COLO668 (cell line): ENCODE measurements at regions not wholly inside any gene's neighbourhood (a gene's known extent, or its start where the extent isn't known, plus 50 kb on each side); places are given as distances from the start of the nearest gene placed in this dataset.
"Not testable (repeated sequence)": the region's sequence is repeated elsewhere in the genome, so short reads cannot be mapped to it uniquely, and the experiment has no call there.

Experiments used
- DNase-seq: peaks from one replicate; lab custom pipeline; 2025; ENCODE audit not compliant: unreplicated experiment; lab: John Stamatoyannopoulos, UW

DNA sequence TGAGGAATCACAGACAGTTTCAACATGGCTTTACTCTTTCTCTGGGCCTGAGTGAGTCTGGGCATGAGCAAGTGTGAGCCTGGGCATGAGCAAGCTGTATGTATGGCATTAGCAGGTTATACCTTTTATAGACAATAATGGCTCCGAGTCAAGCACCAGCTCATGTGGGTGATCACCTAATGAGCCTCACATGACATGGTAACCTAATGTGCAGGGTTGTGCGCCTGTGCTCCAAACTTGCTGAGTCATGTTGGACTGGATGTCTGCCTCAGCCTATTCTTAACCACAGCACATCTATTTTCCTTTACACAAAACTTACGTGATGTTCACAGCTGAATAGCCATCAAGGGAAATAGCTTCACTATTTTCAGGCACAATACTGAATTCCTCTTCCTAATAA is 236.2 kb upstream of the NRIP1 start:
- no peak for DNase-seq

GRCh38 chr21:15301736-15302135 is 236.9 kb upstream of the NRIP1 start:
- DNase-seq, result no peak

DNA sequence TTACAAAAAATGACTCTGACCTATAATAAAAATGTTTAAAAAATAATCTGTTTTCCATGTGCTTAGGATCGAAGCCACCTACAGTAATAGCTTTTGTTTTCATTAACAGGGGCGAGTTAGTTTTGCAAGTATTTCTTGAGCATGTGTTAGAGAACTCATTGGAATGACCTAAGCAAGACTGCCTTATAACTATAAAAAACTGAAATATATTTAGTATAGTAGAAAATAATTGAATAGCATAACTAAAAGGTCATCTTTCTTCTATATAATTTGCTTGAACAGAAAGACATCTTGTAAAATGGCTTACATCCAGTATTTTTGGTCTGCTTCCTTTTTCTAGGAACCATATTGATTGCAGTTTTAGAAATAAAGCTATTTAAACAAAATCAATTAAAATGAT is 241.5 kb upstream of the NRIP1 start:
- DNase-seq, result no peak

GRCh38 chr21:15308333-15308732 is 243.5 kb upstream of the NRIP1 start:
- DNase-seq, result no peak

DNA sequence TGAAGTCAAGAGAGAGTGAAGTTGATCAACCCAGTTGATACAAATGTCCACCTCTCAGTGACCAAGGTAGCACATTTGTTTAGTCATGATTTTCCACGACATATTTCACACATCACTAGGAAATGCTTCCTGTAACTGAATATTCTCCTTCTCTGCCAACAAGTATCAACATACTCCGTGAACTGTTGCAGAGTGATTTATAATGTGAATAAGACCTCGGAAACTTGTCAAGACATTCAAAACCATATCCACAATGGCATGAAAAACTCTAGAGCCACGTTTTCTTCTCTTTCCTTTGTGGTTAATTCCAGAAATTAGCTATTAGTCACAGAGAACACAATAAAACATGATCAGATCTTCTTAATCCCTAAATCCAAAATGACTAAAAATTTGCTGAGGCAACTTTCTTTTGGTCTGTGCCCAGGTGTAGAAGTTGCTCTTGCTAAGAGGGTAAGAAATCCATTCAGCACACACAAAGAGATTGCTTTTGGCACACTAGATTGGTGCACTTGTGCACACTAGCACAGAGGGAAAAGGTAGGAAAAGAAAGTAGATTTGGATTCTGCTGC is 244.3 kb upstream of the NRIP1 start:
- no peak for DNase-seq

- DNase-seq, result no peak
Observed at GRCh38 chr21:15309721-15310120, 244.9 kb upstream of the NRIP1 start.

DNA sequence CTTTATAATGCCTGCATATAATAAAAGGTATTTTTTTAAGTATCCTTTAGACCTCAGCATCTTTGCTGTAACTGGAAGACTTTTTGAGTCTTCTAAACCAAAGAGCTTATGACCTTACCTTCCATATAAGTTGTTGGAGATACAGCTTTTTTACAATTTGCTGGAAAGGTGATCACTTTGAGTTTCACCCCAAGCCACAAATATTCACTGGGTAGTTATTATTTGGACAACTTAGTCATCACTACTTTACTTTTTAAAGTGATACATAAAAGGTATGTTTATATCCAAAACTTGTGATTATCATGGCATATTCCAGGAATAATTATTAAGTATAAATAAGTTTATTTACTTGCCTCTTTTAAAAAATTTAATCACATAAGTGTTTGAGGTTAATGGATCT is 246.7 kb upstream of the NRIP1 start:
- DNase-seq, result no peak

- not testable (repeated sequence) for DNase-seq
Observed at GRCh38 chr21:15317034-15317433, 252.2 kb upstream of the NRIP1 start.

DNA sequence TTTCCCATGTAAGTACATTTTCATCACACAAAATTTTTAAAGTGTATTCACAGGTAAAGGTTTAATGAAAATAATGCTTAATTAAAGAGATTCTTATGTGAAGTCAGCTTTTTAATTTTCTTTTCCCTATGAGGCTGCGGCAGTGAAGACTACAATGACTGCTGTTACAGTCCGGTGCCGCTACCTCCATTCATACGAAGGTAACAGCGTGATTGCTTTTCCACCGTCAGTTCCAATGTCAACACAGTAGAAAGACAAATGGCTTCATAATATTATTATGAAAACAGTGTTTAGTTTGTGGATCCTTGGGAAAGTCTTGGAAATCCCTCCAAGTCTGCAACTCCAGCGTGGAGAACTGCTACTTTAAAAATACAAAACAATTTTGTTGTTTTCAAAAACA is 254.9 kb upstream of the NRIP1 start:
- DNase-seq, result no peak

GRCh38 chr21:15324542-15324941 is 259.7 kb upstream of the NRIP1 start:
- DNase-seq, result no peak

DNA sequence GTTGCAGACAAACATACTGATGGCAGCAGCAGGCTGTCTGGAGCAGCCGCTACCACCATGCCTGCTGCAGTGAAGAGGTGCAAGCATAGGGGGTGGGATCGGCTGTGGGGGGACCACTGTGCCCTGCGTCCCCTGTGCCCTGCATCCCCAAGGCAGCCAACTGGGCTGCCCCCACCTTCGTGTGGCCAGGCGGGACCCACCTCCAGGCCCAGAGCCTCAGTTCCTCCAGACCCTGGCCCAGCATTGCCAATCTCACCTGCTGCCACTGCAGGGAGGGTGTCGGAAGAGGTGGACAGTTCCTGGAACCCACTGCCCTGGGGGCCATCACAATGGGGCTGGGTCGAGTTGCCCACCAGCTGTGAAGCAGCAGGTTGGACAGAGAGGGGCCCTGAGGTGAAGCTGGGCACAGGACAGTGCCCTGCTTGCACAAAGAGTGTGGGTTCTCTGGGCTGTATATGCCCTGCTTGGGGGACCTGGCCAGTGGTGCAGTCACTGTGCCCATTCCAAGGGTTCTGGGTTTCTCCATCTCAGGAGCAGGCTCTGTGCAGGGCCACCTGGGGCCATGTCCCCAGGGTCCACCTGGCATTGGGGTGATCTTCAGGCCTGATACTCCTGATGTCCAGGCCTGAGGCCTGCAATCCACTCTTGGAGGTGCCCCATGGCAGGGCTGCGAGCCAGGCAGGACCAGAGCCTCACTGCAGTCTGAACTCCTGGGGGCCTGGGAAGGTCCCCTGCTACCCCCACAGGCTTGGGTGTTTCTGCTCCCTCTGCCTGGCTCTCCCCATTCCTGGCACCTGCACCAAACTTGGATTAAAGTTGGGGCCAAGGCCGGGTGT is 261.4 kb upstream of the NRIP1 start:
- DNase-seq, result no peak

GRCh38 chr21:15327637-15328265 is 263.0 kb upstream of the NRIP1 start:
- DNase-seq, result no peak

- DNase-seq, result no peak
Observed at GRCh38 chr21:15329191-15329590, 264.4 kb upstream of the NRIP1 start.

DNA sequence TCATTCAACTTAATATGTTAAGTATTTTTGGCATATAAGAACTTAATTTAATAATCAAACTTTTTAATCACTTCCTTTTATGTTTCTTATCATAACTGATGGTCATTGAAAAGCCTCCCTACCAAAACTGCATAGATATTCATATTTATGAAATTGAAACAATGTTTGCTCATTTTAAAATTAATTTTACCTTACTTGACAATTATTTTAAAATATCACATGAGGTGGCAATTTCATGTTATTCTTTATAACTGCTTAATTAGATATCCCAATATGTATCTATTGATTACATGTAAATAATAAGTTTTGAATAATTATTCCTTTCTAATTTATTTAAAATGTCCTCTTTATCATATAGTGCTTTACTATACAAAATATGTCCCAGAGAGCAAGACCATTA is 266.1 kb upstream of the NRIP1 start:
- DNase-seq, result no peak

DNA sequence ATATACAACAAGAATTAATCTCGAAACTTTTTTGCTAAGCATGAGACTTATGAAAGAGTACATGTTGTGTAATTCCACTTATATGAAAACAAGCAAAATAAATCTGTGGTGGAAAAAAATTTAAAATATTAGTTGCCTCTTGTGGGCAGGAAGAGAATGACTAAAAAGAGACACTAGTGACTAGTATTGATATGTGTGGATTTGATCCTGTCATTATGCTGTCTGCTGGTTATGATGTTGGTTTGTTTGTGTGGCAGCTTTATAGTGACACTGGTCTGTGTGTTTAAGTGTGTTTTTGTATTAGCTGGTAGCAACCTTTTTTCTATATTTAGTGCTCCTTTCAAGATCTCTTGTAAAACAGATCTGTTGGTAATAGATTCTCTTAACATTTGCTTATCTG is 267.8 kb upstream of the NRIP1 start:
- DNase-seq, result no peak

DNA sequence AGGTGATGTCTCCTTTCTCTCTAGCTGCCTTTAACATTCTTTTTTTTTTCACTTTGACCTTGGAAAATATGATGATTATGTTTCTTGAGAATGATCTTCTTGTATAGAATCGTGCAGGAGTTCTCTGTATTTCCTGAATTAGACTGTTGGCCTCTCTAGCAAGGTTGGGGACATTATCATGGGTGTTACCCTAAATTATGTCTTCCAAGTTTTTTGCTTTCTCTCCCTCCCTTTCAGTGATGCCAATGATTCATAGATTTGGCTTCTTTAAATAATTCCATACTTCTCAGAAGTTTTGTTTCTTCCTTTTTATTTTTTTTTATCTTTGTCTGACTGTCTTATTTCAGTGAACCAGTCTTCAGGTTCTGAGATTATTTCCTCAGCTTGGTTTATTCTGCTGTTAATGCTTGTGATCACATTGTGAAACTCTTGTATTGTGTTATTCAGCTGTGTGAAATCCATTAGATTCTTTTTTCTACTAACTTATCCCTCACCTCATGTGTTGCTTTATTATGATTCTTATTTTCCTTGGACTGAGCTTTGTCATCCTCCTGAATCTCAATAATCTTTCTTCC is 268.4 kb upstream of the NRIP1 start:
- DNase-seq, result no peak

DNA sequence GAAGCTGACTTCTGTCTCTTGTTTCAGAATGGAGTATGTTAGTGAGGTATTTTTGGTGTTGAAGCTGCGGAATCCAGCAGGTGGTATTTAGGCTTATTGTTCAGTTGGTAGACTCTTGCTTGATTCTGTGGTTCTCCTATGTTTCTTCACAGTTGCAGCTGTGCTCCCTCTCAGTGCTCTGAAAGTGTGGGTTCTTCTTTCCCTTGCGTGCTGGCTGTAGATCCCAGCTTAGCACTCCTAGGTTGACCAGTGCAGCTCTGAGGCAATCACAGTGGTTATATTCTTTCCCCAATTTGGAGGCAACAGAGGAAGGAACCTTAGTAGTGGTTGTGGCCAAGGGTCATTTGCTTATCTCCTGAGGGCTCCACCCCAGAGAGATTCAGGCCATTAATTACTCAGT is 269.2 kb upstream of the NRIP1 start:
- DNase-seq, result no peak

GRCh38 chr21:15343066-15343465 is 278.3 kb upstream of the NRIP1 start:
- no peak for DNase-seq

GRCh38 chr21:15352009-15352408 is 287.2 kb upstream of the NRIP1 start:
- DNase-seq, result no peak

- no peak for DNase-seq
Observed at GRCh38 chr21:15353546-15353945, 288.7 kb upstream of the NRIP1 start.

GRCh38 chr21:15354516-15354915 is 289.7 kb upstream of the NRIP1 start:
- DNase-seq, result no peak

GRCh38 chr21:15355066-15355465 is 290.3 kb upstream of the NRIP1 start:
- no peak for DNase-seq
